ENCODE measurements at regions not wholly inside any gene's neighbourhood (a gene's known extent, or its start where the extent isn't known, plus 50 kb on each side); places are given as distances from the start of the nearest gene placed in this dataset.

GRCh38 chr11:95717314-95717713 lies 72.3 kb downstream of the FAM76B start:
- no peak for DNase-seq (ENCODE audit: low read depth in 2 of 3, low spot score in 2 of 3)

GRCh38 chr11:95716266-95716665 lies 73.3 kb downstream of the FAM76B start:
- DNase-seq (ENCODE audit: low read depth in 2 of 3, low spot score in 2 of 3): no peak

DNA sequence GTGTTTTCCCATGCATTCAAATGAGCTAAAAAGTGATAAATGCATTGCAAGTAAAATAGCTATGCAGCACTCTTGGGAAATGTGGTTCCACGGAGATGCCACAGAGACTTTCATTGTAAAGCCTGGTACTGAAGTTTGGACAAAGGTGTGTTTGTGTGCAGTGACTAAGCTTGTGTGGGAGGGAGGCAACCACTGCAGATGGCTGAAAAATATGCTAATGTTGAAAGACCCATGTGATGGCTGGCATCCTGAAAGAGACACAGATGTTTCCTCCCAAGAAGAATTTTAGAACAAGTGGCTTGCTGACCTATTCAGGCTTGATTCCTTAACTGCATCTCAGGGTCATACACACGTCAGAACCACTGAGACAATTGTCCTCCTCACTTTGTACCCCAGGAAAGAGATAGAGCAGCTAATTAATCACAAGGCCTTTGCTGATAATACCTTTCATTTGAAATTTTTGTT lies 73.8 kb downstream of the FAM76B start:
- peak in 2 of 3 donors; percentile 82 to 89 for DNase-seq (ENCODE audit: low read depth in 2 of 3, low spot score in 2 of 3)

- no peak for DNase-seq (ENCODE audit: low read depth in 2 of 3, low spot score in 2 of 3)
Observed at GRCh38 chr11:95714843-95715776, 74.5 kb downstream of the FAM76B start.

DNA sequence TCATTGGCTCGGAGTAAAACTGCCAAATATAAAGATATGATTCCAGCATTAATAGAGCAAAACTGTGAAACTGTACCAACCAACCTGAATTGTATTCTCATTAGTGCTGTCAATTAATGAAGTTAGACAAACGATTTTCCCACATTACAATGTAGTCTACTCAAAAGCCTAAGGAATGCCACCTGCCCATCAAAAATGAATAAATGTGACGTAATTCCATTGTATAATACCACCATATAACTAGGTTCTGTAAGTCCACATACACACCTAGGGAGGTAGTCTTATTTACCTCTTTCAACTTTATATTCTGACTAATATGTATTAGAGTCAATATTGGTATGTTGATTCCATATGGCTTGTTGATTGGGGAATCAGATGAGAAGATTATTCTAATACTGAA lies 76.2 kb downstream of the FAM76B start:
- no peak for DNase-seq (ENCODE audit: low read depth in 2 of 3, low spot score in 2 of 3)

- no peak for DNase-seq (ENCODE audit: low read depth in 2 of 3, low spot score in 2 of 3)
Observed at GRCh38 chr11:95711945-95712221, 77.7 kb downstream of the FAM76B start.

DNA sequence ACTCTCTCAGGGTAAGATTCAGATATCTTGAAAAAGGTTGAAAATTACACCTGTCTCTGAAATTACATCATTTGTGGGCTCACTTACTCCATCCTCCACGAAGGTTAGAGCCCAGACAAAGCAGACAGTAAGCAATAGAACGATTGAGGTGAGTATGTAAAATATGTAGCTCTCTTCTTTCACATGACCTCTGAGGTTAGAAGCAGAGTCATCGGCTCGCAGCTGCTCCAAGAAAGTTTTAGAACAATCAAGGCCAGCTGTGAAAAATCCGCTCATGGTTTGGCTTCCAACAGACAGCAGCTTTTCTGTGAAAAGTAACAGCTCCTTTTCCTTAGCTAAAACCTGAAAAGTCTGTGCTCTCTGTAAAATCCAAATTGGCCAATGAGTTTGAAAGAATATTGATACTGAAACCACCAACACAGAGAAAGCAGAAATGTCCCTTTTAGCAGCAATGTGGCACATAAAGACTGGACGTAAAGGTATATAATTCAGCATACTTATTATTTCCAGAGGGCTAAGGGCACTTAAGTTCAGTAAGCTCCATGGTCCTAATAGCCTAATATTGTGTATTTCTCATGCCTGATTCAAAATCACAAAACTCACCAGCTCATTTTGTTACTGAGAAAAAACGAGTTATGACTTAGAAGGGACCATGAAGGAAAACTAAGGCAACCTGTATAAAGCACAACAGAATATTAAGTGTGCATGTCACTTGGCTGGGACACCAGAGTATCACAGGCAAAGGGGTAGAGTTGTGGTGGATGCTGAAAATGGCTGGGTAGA lies 78.2 kb downstream of the FAM76B start:
- no peak for DNase-seq (ENCODE audit: low read depth in 2 of 3, low spot score in 2 of 3)

DNA sequence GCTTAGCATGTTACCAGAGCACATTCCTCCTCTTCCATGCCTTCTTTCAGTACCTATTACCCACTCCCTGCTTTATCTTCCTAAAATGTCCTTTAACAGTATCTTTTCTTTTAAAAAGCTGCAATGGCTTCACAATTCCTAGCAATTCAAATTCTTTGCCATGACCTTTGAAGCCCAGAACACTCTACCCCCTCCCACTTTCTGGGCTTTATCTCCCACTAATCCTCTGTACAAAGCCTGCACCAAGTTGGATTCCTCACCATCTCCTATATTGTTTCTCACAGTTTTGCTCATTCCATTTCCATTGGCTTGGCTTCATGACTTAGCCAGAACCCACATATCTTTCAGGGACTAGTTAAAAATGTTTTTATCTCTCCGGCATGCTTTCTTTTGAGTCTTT lies 80.9 kb downstream of the FAM76B start:
- no peak for DNase-seq (ENCODE audit: low read depth in 2 of 3, low spot score in 2 of 3)

- no peak for DNase-seq (ENCODE audit: low read depth in 2 of 3, low spot score in 2 of 3)
Observed at GRCh38 chr11:95706974-95707387, 82.6 kb downstream of the FAM76B start.

DNA sequence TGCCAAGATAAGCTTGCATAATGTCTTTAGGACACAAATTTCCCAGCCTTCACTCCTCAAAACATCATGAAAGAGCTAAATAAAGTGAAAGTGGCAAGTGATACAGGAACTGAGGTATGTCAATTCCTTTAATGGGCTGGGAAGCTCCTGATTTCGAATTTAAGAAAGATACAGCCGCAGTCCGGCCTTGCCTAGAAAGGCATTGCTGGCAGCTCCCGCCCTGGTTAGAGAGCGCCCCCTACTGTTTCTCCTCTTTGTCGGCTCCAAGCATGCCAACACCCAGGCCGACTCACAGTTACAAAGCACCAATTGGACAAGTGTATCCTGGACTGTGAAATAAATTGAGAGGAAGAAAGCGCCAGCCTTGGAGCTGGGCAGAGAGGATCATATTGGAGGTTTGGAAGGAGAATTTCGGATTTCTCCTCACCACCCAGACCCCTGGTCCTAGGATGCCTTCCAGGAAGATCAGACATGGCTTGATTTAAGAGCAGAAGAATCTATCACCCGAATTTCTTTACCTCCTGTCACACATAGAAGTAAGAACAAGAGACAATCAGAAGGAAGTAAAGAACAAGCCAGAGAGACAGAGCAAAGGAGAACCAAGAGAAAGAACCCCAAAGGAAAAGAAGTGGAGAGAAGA lies 84.0 kb downstream of the FAM76B start:
- peak; percentile 79 to 91 (median 84) for DNase-seq (ENCODE audit: low read depth in 2 of 3, low spot score in 2 of 3)

DNA sequence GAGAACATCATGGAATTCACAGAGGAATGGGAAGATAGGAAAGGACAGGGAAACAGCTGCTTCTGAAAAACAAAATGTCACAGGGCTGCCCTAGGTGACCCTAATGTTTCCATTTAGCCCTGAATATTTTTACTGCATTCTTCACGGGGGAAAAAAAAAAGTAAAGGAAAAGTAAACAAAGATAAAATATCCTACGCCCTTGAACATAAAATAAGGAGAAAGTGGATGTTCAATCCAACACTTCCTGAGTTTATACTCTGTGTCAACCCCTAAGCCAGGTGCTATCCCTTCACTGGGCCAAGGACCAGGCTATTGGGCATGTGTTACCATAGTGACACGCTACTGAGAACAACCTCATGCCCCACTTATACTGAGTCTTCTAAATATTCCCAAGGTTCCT lies 84.7 kb downstream of the FAM76B start:
- no peak for DNase-seq (ENCODE audit: low read depth in 2 of 3, low spot score in 2 of 3)

DNA sequence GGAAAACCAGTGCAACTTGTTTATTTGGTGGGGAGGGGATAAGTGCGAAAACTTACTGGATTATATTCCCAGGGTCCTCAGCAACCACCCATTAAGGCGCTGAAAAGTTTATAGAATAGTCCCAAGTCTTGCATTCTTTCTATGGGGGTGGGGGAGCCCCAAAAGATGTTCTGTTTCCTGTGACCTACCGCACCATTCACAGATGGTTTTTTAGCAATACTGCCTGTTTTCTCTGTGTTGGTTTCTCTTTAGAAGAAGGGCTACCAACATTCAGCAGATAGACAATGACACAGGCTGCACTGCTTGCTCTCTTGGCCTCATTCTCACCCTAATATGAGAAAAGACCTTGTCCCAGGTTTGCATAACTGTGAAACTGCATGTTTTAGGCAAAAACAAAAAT lies 86.5 kb downstream of the FAM76B start:
- peak in 1 of 3 donors; percentile 32 for DNase-seq (ENCODE audit: low read depth in 2 of 3, low spot score in 2 of 3)

- DNase-seq (ENCODE audit: low read depth in 2 of 3, low spot score in 2 of 3): peak in 1 of 3 donors; percentile 32
Observed at GRCh38 chr11:95702526-95702925, 87.1 kb downstream of the FAM76B start.

DNA sequence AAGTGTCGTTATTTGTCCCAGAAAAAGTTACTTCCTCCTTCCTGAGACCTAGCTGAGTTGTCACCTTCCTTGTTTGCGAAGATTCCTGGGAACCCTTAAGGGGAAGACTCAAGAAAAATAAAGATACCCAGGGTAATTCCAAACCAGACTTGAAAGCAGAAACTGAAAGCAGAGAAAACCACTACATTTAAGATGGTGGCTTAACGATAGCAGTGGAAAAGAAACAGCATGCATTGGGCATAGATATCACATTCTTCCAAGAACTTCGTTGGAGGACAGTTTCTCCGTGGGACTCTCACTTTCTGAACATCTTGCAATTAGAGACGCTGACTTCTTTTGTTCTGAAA lies 89.1 kb downstream of the FAM76B start:
- DNase-seq (ENCODE audit: low read depth in 2 of 3, low spot score in 2 of 3): no peak

- peak in 1 of 3 donors; percentile 40 for DNase-seq (ENCODE audit: low read depth in 2 of 3, low spot score in 2 of 3)
Observed at GRCh38 chr11:95699631-95700470, 89.7 kb downstream of the FAM76B start.

DNA sequence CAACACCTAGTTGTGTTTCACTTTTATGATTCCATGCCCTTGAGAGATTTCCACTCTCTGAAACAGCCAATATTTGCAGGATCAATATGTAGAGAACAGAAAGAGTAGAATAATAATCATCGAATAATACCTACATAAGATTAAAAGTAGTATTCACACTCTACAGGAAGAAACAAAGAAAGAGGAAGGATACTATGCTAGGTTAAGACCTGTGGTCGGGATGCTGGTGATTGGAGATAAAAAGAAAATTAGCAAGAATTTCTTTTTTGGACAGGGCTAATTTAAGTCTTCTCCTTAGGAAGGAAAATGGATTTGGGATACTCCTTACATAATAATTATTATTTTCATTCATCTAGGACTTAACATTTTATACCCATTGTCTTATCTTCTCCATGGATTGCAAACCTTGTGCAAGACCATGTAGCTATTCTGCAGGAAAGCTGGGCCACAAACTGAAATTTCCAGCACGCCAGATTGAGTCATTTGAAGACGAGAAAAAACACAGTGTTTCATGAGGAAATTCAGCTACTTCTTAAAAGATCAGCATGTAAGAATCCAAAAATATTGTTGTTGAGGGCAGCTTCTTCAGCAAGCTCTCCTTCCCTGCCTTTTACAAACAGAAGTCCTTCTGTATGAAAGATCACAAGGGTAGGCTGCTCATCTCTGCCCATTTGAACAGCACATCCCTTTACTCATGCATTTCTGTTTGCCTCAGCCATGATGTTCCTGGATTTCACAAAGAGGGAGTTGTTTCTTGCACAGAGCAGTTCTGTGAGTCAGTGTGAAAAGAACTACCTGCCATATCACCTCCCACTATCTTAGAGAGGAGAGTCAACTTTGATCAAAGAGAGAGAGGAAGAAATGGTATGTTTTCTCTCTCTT lies 90.7 kb downstream of the FAM76B start:
- DNase-seq (ENCODE audit: low read depth in 2 of 3, low spot score in 2 of 3): peak in 1 of 3 donors; percentile 83

GRCh38 chr11:95697614-95698408 lies 91.8 kb downstream of the FAM76B start:
- DNase-seq (ENCODE audit: low read depth in 2 of 3, low spot score in 2 of 3): peak in 2 of 3 donors; percentile 73 to 76

GRCh38 chr11:95695181-95695580 lies 94.4 kb downstream of the FAM76B start:
- DNase-seq (ENCODE audit: low read depth in 2 of 3, low spot score in 2 of 3): no peak

- DNase-seq (ENCODE audit: low read depth in 2 of 3, low spot score in 2 of 3): no peak
Observed at GRCh38 chr11:95693298-95693697, 96.3 kb downstream of the FAM76B start.
